OCI-LY3 (cell line): ENCODE measurements at regions not wholly inside any gene's neighbourhood (a gene's known extent, or its start where the extent isn't known, plus 50 kb on each side); places are given as distances from the start of the nearest gene placed in this dataset.

Experiments used
- EZH2phosphoT487 ChIP-seq: fragments of 200-600 bp; shearing (Covaris generic); IDR thresholded peaks from 2 replicates; pipeline ENCODE4 v1.6.1; 2018; ENCODE audit warnings: antibody characterized with exemption, mixed run types, low read depth
- TF ChIP-seq, protein P1 (sequence below): fragments of 200-600, 300-600 bp; sonication (generic); IDR thresholded peaks from 2 replicates; pipeline ENCODE4 v1.5.1; 2014; ENCODE audit warnings: antibody characterized with exemption, low read length, low read depth

- TF ChIP-seq, protein P1, sequence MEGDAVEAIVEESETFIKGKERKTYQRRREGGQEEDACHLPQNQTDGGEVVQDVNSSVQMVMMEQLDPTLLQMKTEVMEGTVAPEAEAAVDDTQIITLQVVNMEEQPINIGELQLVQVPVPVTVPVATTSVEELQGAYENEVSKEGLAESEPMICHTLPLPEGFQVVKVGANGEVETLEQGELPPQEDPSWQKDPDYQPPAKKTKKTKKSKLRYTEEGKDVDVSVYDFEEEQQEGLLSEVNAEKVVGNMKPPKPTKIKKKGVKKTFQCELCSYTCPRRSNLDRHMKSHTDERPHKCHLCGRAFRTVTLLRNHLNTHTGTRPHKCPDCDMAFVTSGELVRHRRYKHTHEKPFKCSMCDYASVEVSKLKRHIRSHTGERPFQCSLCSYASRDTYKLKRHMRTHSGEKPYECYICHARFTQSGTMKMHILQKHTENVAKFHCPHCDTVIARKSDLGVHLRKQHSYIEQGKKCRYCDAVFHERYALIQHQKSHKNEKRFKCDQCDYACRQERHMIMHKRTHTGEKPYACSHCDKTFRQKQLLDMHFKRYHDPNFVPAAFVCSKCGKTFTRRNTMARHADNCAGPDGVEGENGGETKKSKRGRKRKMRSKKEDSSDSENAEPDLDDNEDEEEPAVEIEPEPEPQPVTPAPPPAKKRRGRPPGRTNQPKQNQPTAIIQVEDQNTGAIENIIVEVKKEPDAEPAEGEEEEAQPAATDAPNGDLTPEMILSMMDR, result no peak
- no peak for TF ChIP-seq EZH2phosphoT487
Measured at GRCh38 chr4:114209584-114209983, 230.1 kb upstream of the ARSJ start.
